HCT116 (cell line): ENCODE measurements at regions not wholly inside any gene's neighbourhood (a gene's known extent, or its start where the extent isn't known, plus 50 kb on each side); places are given as distances from the start of the nearest gene placed in this dataset.

ENCODE experiments used
- ATAC-seq: fragments of 200-7000 bp; cut with Tn5 transposase; 2 replicates; pipeline ENCODE4 v1.9.1; 2020; ENCODE audit warnings: mild to moderate bottlenecking, moderate library complexity
- BruUV-seq: library from RNA; stranded (reverse); fragments of 400-500 nt; replicated peaks from 2 replicates; lab custom pipeline; 2021; lab: Mats Ljungman, UMichigan
- CTCF ChIA-PET: fragments of 300-600 bp; sonication (Branson Sonifier 250); formaldehyde crosslinking; loops from one replicate; lab custom pipeline; 2021; ENCODE audit warnings: antibody characterized with exemption; lab: Charles Lee
- POLR2A ChIA-PET: fragments of 300-600, 350-600 bp; sonication (Branson Sonifier 250); formaldehyde crosslinking; loops from one replicate; lab custom pipeline; 2021; ENCODE audit warnings: antibody characterized with exemption; lab: Charles Lee
- RAD21 ChIA-PET, 2 experiments: fragments of 300-600 bp; sonication (Branson Sonifier 250); formaldehyde crosslinking; loops; one replicate each; lab custom pipeline; 2023; ENCODE audit warnings: low total read pairs in 2 of 2; ENCODE audit not compliant: uncharacterized antibody in 2 of 2, unreplicated experiment in 2 of 2, low non-redundant PET in 1 of 2; lab: Charles Lee
- DNase-seq: peaks from one replicate; pipeline ENCODE4 v3.0.0-alpha.2; 2010; ENCODE audit warnings: low read depth, low spot score
- H2AFZ ChIP-seq: fragments of 200-600 bp; shearing (Covaris generic), sonication (generic); 2 replicates; pipeline ENCODE4 v1.6.1; 2017; ENCODE audit warnings: low read depth, mixed run types, mixed read lengths, antibody characterized with exemption, low read length; ENCODE audit not compliant: poor library complexity, severe bottlenecking
- H3K27ac ChIP-seq: 2 replicates; pipeline ENCODE4 v1.5.1; 2012; ENCODE audit warnings: low read depth, low read length
- H3K27me3 ChIP-seq: fragments of 200-600 bp; sonication (generic); 2 replicates; pipeline ENCODE4 v1.6.1; 2016; ENCODE audit warnings: mixed run types, low read length, mixed read lengths; ENCODE audit not compliant: insufficient read depth
- H3K36me3 ChIP-seq, 2 experiments: fragments of 200-500 bp in 1 of 2; fragments of 200-600 bp in 1 of 2; sonication (Bioruptor generic) in 1 of 2; sonication (generic) in 1 of 2; 2 replicates each; pipeline versions ENCODE4 v1.5.1 to v1.6.1; 2014 to 2016; ENCODE audit warnings: low read length in 2 of 2, inconsistent platforms in 1 of 2, mixed read lengths in 1 of 2, mixed run types in 1 of 2; ENCODE audit not compliant: insufficient read depth in 2 of 2, control insufficient read depth in 1 of 2
- H3K4me1 ChIP-seq, 2 experiments: fragments of 200-600 bp in 1 of 2; sonication (generic) in 1 of 2; 2 replicates each; pipeline versions ENCODE4 v1.5.1 to v1.6.1; 2012 to 2017; ENCODE audit warnings: low read length in 2 of 2, inconsistent platforms in 1 of 2, mild to moderate bottlenecking in 1 of 2, mixed read lengths in 1 of 2, mixed run types in 1 of 2, moderate library complexity in 1 of 2; ENCODE audit not compliant: insufficient read depth in 2 of 2, control insufficient read depth in 1 of 2
- H3K4me2 ChIP-seq: fragments of 200-600 bp; sonication (generic); 2 replicates; pipeline ENCODE4 v1.6.1; 2017; ENCODE audit warnings: mixed run types, low read length, mixed read lengths
- H3K4me3 ChIP-seq, 2 experiments: fragments of 200-600 bp in 1 of 2; sonication (generic) in 1 of 2; replicated peaks in 1 of 2; 2 replicates each; pipeline ENCODE4 v1.5.1; 2011 to 2016; ENCODE audit warnings: low read length in 2 of 2, control low read depth in 1 of 2, low read depth in 1 of 2, mild to moderate bottlenecking in 1 of 2, mixed read lengths in 1 of 2, mixed run types in 1 of 2
- H3K79me2 ChIP-seq: fragments of 200-600 bp; sonication (generic); 2 replicates; pipeline ENCODE4 v1.6.1; 2017; ENCODE audit warnings: mild to moderate bottlenecking, mixed run types, low read length, moderate library complexity, mixed read lengths; ENCODE audit not compliant: insufficient read depth
- H3K9ac ChIP-seq: fragments of 200-600 bp; sonication (generic); 2 replicates; pipeline ENCODE4 v1.6.1; 2016; ENCODE audit warnings: low read length, mixed read lengths
- H3K9me2 ChIP-seq: fragments of 200-600 bp; sonication (generic), shearing (Covaris generic); 2 replicates; pipeline ENCODE4 v1.6.1; 2017; ENCODE audit warnings: mixed run types, mild to moderate bottlenecking, moderate library complexity; ENCODE audit not compliant: insufficient read depth
- H3K9me3 ChIP-seq, 2 experiments: fragments of 200-500 bp in 1 of 2; fragments of 200-600 bp in 1 of 2; sonication (Bioruptor generic) in 1 of 2; sonication (generic) in 1 of 2; 2 replicates each; pipeline ENCODE4 v1.6.1; 2014 to 2017; ENCODE audit warnings: low read length in 2 of 2, mixed read lengths in 2 of 2, inconsistent platforms in 1 of 2, low read depth in 1 of 2, mild to moderate bottlenecking in 1 of 2, mixed run types in 1 of 2, moderate library complexity in 1 of 2; ENCODE audit not compliant: control insufficient read depth in 1 of 2, insufficient read depth in 1 of 2
- H4K20me1 ChIP-seq: fragments of 200-600 bp; sonication (generic), shearing (Covaris generic); 2 replicates; pipeline ENCODE4 v1.6.1; 2017; ENCODE audit warnings: mixed run types, mild to moderate bottlenecking, moderate library complexity; ENCODE audit not compliant: insufficient read depth
- CBX3 ChIP-seq: IDR thresholded peaks from 2 replicates; pipeline ENCODE4 v1.6.1; 2012; ENCODE audit warnings: low read depth
- ELF1 ChIP-seq: IDR thresholded peaks from 2 replicates; pipeline ENCODE4 v1.6.1; 2012; ENCODE audit warnings: low read depth, borderline replicate concordance
- FOSL1 ChIP-seq: IDR thresholded peaks from 2 replicates; pipeline ENCODE4 v1.6.1; 2012; ENCODE audit warnings: low read depth
- POLR2A ChIP-seq: IDR thresholded peaks from 2 replicates; pipeline ENCODE4 v1.7.0; 2011; ENCODE audit warnings: borderline replicate concordance; ENCODE audit not compliant: insufficient read depth, insufficient read length; ENCODE audit errors: extremely low read depth
- POLR2AphosphoS5 ChIP-seq: IDR thresholded peaks from 2 replicates; pipeline ENCODE4 v1.6.1; 2011; ENCODE audit warnings: mild to moderate bottlenecking, low read depth, low read length, moderate library complexity
- SIN3A ChIP-seq: IDR thresholded peaks from 2 replicates; pipeline ENCODE4 v1.6.1; 2012; ENCODE audit warnings: low read depth
- SP1 ChIP-seq: IDR thresholded peaks from 2 replicates; pipeline ENCODE4 v1.6.1; 2012; ENCODE audit warnings: low read depth
- YY1 ChIP-seq: IDR thresholded peaks from 2 replicates; pipeline ENCODE4 v1.6.1; 2011; ENCODE audit warnings: low read length, low read depth, moderate library complexity, mild to moderate bottlenecking; ENCODE audit not compliant: insufficient replicate concordance; ENCODE audit errors: extremely low read depth
- ZNF274 ChIP-seq: fragments of 200-500 bp; sonication (Bioruptor generic); IDR thresholded peaks from 2 replicates; pipeline ENCODE4 v1.6.1; 2014; ENCODE audit warnings: mild to moderate bottlenecking, low read depth, low read length, inconsistent platforms
- intact Hi-C: fragments of 100-400 bp; cut with micrococcal nuclease; formaldehyde crosslinking; loops from 2 replicates; pipeline ENCODE4 v1.10.0; 2022
- TF ChIP-seq, protein P1 (sequence below): IDR thresholded peaks from 2 replicates; pipeline ENCODE4 v1.6.1; 2012
- TF ChIP-seq, protein P2 (sequence below): IDR thresholded peaks from 2 replicates; pipeline ENCODE4 v1.6.1; 2011; ENCODE audit warnings: mild to moderate bottlenecking, low read length, moderate library complexity; ENCODE audit not compliant: insufficient replicate concordance; ENCODE audit errors: extremely low read depth

DNA sequence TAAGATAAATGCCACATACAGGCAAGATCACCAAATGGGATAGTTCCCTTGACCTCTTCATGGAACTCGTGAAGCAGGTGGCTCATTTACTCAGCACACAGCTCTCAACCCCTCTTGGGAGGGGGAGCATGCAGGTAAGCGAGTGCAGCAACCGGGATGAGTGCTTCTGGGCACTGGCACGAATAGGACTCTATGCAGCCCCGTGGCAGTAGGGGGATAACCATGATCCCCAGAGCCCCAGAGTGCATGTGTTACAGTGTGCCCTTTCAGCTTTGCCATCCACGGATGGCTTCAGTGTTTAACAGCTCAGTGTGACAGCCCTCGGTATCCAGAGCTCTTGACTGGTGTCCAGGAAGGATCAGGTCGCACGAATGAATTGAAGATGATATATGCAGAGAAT is 1187.1 kb downstream of the CDH9 start:
- intact Hi-C loops: no loop called here
- POLR2A ChIA-PET: no interaction called here
- H3K36me3 ChIP-seq: no peaks in the 10 kb centered on the region

DNA sequence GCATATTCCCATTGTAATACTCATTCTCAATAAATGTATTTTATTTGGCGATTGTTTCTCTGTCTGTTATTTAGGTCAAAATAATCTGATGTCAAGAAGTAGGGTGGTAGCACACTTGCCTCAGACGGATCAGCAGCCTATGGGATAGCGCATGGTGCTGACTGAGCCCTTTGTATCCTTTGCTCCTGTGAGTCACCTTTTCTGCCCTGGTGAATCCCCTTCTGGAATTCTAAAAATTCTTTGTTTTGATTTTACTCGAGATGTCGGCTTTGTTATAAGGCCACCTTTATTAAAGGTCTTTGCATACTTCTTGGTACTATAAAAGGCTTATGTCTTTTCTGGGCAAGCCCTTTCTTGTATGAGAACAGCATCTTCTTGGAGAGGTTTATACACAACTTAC is 1187.8 kb downstream of the CDH9 start:
- CTCF ChIA-PET: no interaction called here
- Histone ChIP-seq H4K20me1 (no peaks in the 10 kb centered on the region), H3K4me3 (no peak overlapping the region), H3K79me2 (no peaks in the 10 kb centered on the region), H2AFZ (no peak overlapping the region)
- DNase-seq: no peak
- ATAC-seq: no peak
- POLR2A ChIA-PET: no interaction called here
- intact Hi-C loops: no loop called here
- TF ChIP-seq POLR2AphosphoS5: no peak
- TF ChIP-seq, protein P1, sequence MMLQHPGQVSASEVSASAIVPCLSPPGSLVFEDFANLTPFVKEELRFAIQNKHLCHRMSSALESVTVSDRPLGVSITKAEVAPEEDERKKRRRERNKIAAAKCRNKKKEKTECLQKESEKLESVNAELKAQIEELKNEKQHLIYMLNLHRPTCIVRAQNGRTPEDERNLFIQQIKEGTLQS: no peak
- no peak for TF ChIP-seq SP1
- TF ChIP-seq SIN3A: no peak
- TF ChIP-seq, all 23 proteins: peak for 0
- no peaks in the 10 kb centered on the region for H3K36me3 ChIP-seq
- no peaks in the 10 kb centered on the region for H3K9me2 ChIP-seq
- H3K4me2 ChIP-seq: no peak overlapping the region
- BruUV-seq: no TSS peak
- H3K4me1 ChIP-seq: no peaks in the 10 kb centered on the region
- H3K27me3 ChIP-seq: no peaks in the 10 kb centered on the region
- peaks cover 3 to 12% of the 10 kb centered on the region in 2 experiments; a peak in 2 of 4 replicates for H3K9me3 ChIP-seq
- no peak overlapping the region for H3K27ac ChIP-seq
- RAD21 ChIA-PET: no interaction called here
- no peak overlapping the region for H3K9ac ChIP-seq

More for the DNA sequence above, 1187.1 kb downstream of the CDH9 start:
- ATAC-seq: no peak
- Histone ChIP-seq H3K27me3 (no peaks in the 10 kb centered on the region), H3K9me2 (no peaks in the 10 kb centered on the region), H2AFZ (no peak overlapping the region), H3K4me2 (no peak overlapping the region), H3K4me3 (no peak overlapping the region), H3K27ac (no peak overlapping the region), H3K9ac (no peak overlapping the region), H3K79me2 (no peaks in the 10 kb centered on the region), H3K9me3 (peaks cover 3 to 12% of the 10 kb centered on the region in 2 experiments; a peak in 2 of 4 replicates)
- ChIA-PET CTCF (no interaction called here), RAD21 (no interaction called here)
- BruUV-seq: no TSS peak
- TF ChIP-seq POLR2A (no peak), CBX3 (no peak), POLR2AphosphoS5 (no peak), ELF1 (no peak), ZNF274 (no peak), SIN3A (no peak), YY1 (no peak), FOSL1 (no peak), SP1 (no peak)
- TF ChIP-seq, protein P2, sequence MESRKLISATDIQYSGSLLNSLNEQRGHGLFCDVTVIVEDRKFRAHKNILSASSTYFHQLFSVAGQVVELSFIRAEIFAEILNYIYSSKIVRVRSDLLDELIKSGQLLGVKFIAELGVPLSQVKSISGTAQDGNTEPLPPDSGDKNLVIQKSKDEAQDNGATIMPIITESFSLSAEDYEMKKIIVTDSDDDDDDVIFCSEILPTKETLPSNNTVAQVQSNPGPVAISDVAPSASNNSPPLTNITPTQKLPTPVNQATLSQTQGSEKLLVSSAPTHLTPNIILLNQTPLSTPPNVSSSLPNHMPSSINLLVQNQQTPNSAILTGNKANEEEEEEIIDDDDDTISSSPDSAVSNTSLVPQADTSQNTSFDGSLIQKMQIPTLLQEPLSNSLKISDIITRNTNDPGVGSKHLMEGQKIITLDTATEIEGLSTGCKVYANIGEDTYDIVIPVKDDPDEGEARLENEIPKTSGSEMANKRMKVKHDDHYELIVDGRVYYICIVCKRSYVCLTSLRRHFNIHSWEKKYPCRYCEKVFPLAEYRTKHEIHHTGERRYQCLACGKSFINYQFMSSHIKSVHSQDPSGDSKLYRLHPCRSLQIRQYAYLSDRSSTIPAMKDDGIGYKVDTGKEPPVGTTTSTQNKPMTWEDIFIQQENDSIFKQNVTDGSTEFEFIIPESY: no peak
- TF ChIP-seq, protein P1: no peak
- TF ChIP-seq, all 23 proteins: peak for 0
- Histone ChIP-seq H4K20me1 (no peaks in the 10 kb centered on the region), H3K4me1 (no peaks in the 10 kb centered on the region)
- DNase-seq: no peak
